ENCODE measurements at regions not wholly inside any gene's neighbourhood (a gene's known extent, or its start where the extent isn't known, plus 50 kb on each side); places are given as distances from the start of the nearest gene placed in this dataset.

DNA sequence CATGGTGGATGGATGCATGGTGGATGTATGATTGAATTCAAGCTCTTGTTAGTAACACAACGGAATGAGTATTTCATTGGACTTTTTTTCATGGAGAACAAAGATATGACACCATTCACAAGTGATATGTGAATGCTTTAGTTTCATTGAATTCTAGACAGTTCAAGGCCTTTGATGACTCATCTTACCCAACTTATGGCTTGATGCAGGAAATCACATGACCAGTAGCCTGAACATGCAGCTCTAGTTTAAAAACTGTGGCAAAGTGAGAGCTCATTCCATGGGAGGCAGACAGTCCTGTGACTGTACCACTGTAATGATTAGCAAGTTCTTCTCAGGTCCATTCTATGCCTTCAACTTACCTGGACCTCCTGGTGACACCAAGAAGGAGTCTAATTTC lies 1239.3 kb downstream of the TYW1 start:
- TF ChIP-seq JUND (IDR thresholded peaks at IDR 0.05) = no peak
- no peak for TF ChIP-seq FOXA2 (IDR thresholded peaks at IDR 0.05)
- TF ChIP-seq GABPA (IDR thresholded peaks at IDR 0.05 in 1 of 2, conservative IDR thresholded peaks at IDR 0.05 in 1 of 2) = no peak
- TF ChIP-seq, protein P1, sequence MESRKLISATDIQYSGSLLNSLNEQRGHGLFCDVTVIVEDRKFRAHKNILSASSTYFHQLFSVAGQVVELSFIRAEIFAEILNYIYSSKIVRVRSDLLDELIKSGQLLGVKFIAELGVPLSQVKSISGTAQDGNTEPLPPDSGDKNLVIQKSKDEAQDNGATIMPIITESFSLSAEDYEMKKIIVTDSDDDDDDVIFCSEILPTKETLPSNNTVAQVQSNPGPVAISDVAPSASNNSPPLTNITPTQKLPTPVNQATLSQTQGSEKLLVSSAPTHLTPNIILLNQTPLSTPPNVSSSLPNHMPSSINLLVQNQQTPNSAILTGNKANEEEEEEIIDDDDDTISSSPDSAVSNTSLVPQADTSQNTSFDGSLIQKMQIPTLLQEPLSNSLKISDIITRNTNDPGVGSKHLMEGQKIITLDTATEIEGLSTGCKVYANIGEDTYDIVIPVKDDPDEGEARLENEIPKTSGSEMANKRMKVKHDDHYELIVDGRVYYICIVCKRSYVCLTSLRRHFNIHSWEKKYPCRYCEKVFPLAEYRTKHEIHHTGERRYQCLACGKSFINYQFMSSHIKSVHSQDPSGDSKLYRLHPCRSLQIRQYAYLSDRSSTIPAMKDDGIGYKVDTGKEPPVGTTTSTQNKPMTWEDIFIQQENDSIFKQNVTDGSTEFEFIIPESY (IDR thresholded peaks at IDR 0.05) = no peak
- TF ChIP-seq NR2F2 (IDR thresholded peaks at IDR 0.05) = no peak
- TF ChIP-seq, protein P2, sequence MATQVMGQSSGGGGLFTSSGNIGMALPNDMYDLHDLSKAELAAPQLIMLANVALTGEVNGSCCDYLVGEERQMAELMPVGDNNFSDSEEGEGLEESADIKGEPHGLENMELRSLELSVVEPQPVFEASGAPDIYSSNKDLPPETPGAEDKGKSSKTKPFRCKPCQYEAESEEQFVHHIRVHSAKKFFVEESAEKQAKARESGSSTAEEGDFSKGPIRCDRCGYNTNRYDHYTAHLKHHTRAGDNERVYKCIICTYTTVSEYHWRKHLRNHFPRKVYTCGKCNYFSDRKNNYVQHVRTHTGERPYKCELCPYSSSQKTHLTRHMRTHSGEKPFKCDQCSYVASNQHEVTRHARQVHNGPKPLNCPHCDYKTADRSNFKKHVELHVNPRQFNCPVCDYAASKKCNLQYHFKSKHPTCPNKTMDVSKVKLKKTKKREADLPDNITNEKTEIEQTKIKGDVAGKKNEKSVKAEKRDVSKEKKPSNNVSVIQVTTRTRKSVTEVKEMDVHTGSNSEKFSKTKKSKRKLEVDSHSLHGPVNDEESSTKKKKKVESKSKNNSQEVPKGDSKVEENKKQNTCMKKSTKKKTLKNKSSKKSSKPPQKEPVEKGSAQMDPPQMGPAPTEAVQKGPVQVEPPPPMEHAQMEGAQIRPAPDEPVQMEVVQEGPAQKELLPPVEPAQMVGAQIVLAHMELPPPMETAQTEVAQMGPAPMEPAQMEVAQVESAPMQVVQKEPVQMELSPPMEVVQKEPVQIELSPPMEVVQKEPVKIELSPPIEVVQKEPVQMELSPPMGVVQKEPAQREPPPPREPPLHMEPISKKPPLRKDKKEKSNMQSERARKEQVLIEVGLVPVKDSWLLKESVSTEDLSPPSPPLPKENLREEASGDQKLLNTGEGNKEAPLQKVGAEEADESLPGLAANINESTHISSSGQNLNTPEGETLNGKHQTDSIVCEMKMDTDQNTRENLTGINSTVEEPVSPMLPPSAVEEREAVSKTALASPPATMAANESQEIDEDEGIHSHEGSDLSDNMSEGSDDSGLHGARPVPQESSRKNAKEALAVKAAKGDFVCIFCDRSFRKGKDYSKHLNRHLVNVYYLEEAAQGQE (IDR thresholded peaks at IDR 0.05) = no peak
- H3K9ac ChIP-seq (ENCODE audit: low read depth in 1 of 2, low read length in 2 of 2) = no peak overlapping the region
- no peaks in the 10 kb centered on the region for H3K27me3 ChIP-seq (ENCODE audit: control insufficient read depth in 4 of 4, insufficient read depth in 4 of 4, low read length in 3 of 4)
- WGBS = 96% methylated on average over 1 of the region's 1 CpG
- H3K4me3 ChIP-seq (ENCODE audit: low read depth in 1 of 3, low read length in 3 of 3) = no peak overlapping the region
- no peak for DNase-seq (ENCODE audit: low spot score)
- H3K27ac ChIP-seq (ENCODE audit: low read depth in 1 of 2, low read length in 2 of 2) = no peak overlapping the region
- no peaks in the 10 kb centered on the region for H3K4me1 ChIP-seq (ENCODE audit: control insufficient read depth in 4 of 4, insufficient read depth in 4 of 4, low read length in 3 of 4)
- no peaks in the 10 kb centered on the region for H3K36me3 ChIP-seq (ENCODE audit: control insufficient read depth in 4 of 4, insufficient read depth in 3 of 4, low read depth in 1 of 4, low read length in 3 of 4)
- H3K9me3 ChIP-seq (ENCODE audit: control insufficient read depth in 4 of 4, low read length in 3 of 4) = peaks cover 0 to 6% (median 0%) of the 10 kb centered on the region in 4 donors

DNA sequence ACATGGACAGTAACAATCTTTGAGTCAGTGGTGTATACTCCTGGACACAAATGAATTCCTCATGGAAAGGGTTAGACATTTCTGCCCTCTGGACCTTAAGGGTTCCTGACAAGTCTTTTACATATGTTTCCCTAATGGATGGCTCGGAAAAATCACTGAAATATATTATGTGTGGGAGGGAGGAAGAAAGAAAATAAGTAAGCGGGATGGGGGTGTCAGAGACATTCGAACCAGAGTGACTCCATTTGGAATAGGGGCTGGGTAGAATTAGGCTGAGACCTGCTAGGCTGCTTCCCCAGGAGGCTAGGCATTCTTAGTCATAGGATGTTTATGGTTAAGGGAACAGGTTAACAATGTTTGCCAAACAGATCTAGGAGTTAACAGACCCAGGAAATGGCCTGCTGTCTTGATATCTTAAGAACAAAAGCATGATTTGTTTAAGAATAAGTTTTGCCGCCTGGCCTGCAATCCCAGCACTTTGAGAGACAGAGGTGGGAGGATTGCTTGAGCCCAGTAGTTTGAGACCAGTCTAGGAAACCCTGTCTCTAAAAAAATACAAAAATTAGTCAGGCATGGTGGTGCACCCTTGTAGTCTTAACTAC lies 1241.7 kb downstream of the TYW1 start:
- WGBS = 71% methylated on average over 4 of the region's 4 CpGs
- H3K4me3 ChIP-seq (ENCODE audit: low read depth in 1 of 3, low read length in 3 of 3) = no peak overlapping the region
- TF ChIP-seq, protein P3, sequence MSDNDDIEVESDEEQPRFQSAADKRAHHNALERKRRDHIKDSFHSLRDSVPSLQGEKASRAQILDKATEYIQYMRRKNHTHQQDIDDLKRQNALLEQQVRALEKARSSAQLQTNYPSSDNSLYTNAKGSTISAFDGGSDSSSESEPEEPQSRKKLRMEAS (IDR thresholded peaks at IDR 0.05) = no peak
- no peak for TF ChIP-seq RAD21 (IDR thresholded peaks at IDR 0.05)
- no peak for TF ChIP-seq EGR1 (IDR thresholded peaks at IDR 0.05; ENCODE audit: low read depth in 2 of 2)
- TF ChIP-seq, protein P4, sequence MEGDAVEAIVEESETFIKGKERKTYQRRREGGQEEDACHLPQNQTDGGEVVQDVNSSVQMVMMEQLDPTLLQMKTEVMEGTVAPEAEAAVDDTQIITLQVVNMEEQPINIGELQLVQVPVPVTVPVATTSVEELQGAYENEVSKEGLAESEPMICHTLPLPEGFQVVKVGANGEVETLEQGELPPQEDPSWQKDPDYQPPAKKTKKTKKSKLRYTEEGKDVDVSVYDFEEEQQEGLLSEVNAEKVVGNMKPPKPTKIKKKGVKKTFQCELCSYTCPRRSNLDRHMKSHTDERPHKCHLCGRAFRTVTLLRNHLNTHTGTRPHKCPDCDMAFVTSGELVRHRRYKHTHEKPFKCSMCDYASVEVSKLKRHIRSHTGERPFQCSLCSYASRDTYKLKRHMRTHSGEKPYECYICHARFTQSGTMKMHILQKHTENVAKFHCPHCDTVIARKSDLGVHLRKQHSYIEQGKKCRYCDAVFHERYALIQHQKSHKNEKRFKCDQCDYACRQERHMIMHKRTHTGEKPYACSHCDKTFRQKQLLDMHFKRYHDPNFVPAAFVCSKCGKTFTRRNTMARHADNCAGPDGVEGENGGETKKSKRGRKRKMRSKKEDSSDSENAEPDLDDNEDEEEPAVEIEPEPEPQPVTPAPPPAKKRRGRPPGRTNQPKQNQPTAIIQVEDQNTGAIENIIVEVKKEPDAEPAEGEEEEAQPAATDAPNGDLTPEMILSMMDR (IDR thresholded peaks at IDR 0.05; ENCODE audit: low read depth, low read length, missing input control) = no peak
- TF ChIP-seq, protein P1 (IDR thresholded peaks at IDR 0.05) = no peak
- TF ChIP-seq TAF1 (conservative IDR thresholded peaks at IDR 0.05) = no peak
- TF ChIP-seq RXRA (IDR thresholded peaks at IDR 0.05) = no peak
- TF ChIP-seq, protein P5, sequence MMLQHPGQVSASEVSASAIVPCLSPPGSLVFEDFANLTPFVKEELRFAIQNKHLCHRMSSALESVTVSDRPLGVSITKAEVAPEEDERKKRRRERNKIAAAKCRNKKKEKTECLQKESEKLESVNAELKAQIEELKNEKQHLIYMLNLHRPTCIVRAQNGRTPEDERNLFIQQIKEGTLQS (IDR thresholded peaks at IDR 0.05) = no peak
- no peak for TF ChIP-seq SP1 (IDR thresholded peaks at IDR 0.05)
- no peak for TF ChIP-seq JUND (IDR thresholded peaks at IDR 0.05)
- no peaks in the 10 kb centered on the region for H3K4me1 ChIP-seq (ENCODE audit: control insufficient read depth in 4 of 4, insufficient read depth in 4 of 4, low read length in 3 of 4)
- H3K27me3 ChIP-seq (ENCODE audit: control insufficient read depth in 4 of 4, insufficient read depth in 4 of 4, low read length in 3 of 4) = no peaks in the 10 kb centered on the region
- peaks cover 0 to 6% (median under 1%) of the 10 kb centered on the region in 4 donors for H3K9me3 ChIP-seq (ENCODE audit: control insufficient read depth in 4 of 4, low read length in 3 of 4)
- DNase-seq (ENCODE audit: low spot score) = no peak
- H3K27ac ChIP-seq (ENCODE audit: low read depth in 1 of 2, low read length in 2 of 2) = no peak overlapping the region
- no peak overlapping the region for H3K9ac ChIP-seq (ENCODE audit: low read depth in 1 of 2, low read length in 2 of 2)
- no peaks in the 10 kb centered on the region for H3K36me3 ChIP-seq (ENCODE audit: control insufficient read depth in 4 of 4, insufficient read depth in 3 of 4, low read depth in 1 of 4, low read length in 3 of 4)
